Skeletal muscle tissue (tissue), 3 donors: ENCODE measurements at regions not wholly inside any gene's neighbourhood (a gene's known extent, or its start where the extent isn't known, plus 50 kb on each side); places are given as distances from the start of the nearest gene placed in this dataset.
"Not testable (repeated sequence)": the region's sequence is repeated elsewhere in the genome, so short reads cannot be mapped to it uniquely, and the experiment has no call there.

Experiments used
- H3K27ac ChIP-seq: one replicate; pipeline ENCODE4 v1.7.0; 2013; ENCODE audit warnings: mild to moderate bottlenecking, low read depth, low read length, inconsistent platforms
- H3K27me3 ChIP-seq, 3 donors: one replicate each; pipeline ENCODE4 v1.7.0; 2013; ENCODE audit warnings: low read length in 3 of 3; ENCODE audit not compliant: control insufficient read depth in 3 of 3, insufficient read depth in 3 of 3
- H3K36me3 ChIP-seq, 3 donors: one replicate each; pipeline ENCODE4 v1.7.0; 2013; ENCODE audit warnings: low read length in 3 of 3; ENCODE audit not compliant: control insufficient read depth in 3 of 3, insufficient read depth in 3 of 3
- H3K4me1 ChIP-seq, 3 donors: one replicate each; pipeline ENCODE4 v1.7.0; 2013; ENCODE audit warnings: low read length in 3 of 3, mild to moderate bottlenecking in 3 of 3; ENCODE audit not compliant: control insufficient read depth in 3 of 3, insufficient read depth in 3 of 3
- H3K4me3 ChIP-seq, 3 donors: one replicate each; pipeline ENCODE4 v1.7.0; 2013; ENCODE audit warnings: low read length in 3 of 3
- H3K9ac ChIP-seq, 3 donors: one replicate each; pipeline ENCODE4 v1.7.0; 2013; ENCODE audit warnings: low read length in 3 of 3, mild to moderate bottlenecking in 3 of 3, moderate library complexity in 2 of 3, low read depth in 1 of 3
- H3K9me3 ChIP-seq, 3 donors: one replicate each; pipeline ENCODE4 v1.7.0; 2013; ENCODE audit warnings: low read length in 3 of 3; ENCODE audit not compliant: control insufficient read depth in 3 of 3
- donor health status: Osteomylitis.

DNA sequence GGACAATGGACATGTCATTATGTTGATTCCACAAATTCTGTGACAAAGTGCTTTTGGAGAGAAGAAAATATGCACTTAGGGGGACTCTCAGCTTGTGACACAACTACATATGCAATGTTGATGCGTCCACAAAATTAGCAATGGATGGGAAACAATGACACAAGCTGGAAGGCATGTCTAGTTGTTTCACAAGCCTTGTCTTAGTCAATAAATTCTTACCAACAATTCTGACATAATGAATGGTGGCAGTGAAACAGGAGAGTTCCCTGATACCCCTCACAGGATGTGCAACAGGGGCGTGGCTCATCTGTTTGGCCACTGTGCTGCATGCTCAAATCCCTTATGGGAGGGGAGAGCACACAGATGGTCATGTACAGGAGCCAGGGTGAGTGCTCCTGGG lies 347.2 kb upstream of the DLGAP1 start:
- Histone ChIP-seq H3K9ac (no peak overlapping the region), H3K9me3 (no peaks in the 10 kb centered on the region), H3K4me3 (no peak overlapping the region), H3K27ac (no peak overlapping the region), H3K4me1 (no peaks in the 10 kb centered on the region), H3K27me3 (no peaks in the 10 kb centered on the region), H3K36me3 (no peaks in the 10 kb centered on the region)

DNA sequence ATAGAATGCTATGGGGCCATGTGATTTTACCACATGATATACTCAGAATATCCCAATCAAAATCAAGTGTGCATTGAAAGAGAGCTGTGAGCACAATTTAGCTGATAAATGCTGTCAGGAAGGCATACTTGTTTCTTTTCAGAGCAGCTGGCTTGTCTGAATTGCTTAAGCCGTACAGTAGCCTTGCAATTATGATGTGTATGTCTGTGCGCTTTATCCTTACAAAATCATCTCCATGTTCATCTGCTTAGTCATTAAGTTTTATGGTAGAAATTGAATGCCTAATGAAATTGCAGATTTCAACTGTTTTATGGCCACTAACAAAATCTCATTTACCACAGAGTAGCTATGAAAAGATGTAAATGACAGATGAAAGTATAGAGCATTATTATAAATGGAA lies 346.0 kb upstream of the DLGAP1 start:
- Histone ChIP-seq H3K9me3 (no peaks in the 10 kb centered on the region), H3K27me3 (no peaks in the 10 kb centered on the region), H3K36me3 (no peaks in the 10 kb centered on the region), H3K9ac (no peak overlapping the region), H3K4me1 (no peaks in the 10 kb centered on the region), H3K4me3 (no peak overlapping the region), H3K27ac (no peak overlapping the region)

DNA sequence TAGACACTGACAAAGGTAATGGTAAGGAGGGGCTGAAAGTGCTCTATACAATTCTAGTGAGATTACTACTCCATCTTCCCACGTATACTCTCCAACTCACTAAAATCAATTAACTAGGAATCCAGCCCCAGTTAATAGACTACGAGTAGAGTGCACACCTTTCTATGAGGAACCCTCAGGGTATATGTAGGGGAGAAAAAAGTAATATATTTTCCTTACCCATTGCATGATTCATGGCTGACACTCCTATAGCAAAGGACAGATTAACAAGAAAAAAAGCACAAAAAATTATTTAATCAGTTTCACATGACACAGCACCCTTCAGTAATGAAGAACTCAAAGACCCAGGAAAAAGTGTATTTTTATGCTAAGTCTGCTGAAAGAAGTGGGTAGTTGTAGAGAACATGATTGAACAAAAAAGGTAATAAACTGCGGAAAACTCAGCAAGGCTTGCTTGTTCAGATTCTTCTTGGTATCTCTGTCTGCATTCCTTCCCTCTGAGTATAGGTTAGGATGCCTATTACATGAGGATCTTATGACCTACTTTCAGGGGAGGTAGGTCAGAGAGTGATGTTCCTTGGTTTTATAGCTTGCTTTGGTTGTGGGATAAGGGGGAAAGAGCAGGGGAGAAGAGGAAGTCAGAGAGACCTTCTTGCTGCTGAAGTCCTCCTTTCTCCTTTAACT lies 342.0 kb upstream of the DLGAP1 start:
- Histone ChIP-seq H3K9ac (no peak overlapping the region), H3K27me3 (no peaks in the 10 kb centered on the region), H3K36me3 (no peaks in the 10 kb centered on the region), H3K9me3 (no peaks in the 10 kb centered on the region), H3K27ac (no peak overlapping the region), H3K4me3 (no peak overlapping the region), H3K4me1 (no peaks in the 10 kb centered on the region)

DNA sequence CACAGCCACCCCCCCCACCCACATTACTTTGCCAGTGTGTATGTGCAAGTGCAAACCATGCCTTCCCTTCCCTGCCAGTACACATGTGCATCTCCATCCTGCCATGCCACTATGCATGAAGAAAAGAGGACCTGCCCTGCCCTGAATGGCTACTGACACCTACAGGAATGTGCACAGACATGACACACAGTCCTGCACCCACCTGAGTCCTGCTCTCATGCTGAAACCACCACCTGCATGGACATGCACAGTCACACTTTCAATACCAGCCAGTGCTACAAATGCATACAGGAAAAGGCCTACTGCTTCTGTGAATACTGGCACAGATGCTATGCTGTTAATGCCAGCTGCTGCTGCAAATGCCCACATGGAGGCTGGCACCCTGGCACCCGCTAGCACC lies 334.4 kb upstream of the DLGAP1 start:
- H3K4me1 ChIP-seq: no peaks in the 10 kb centered on the region
- H3K27ac ChIP-seq: no peak overlapping the region
- no peaks in the 10 kb centered on the region for H3K36me3 ChIP-seq
- H3K9ac ChIP-seq: no peak overlapping the region
- H3K9me3 ChIP-seq: peaks cover 0 to 6% (median 2%) of the 10 kb centered on the region in 3 donors
- H3K4me3 ChIP-seq: no peak overlapping the region
- no peaks in the 10 kb centered on the region for H3K27me3 ChIP-seq

DNA sequence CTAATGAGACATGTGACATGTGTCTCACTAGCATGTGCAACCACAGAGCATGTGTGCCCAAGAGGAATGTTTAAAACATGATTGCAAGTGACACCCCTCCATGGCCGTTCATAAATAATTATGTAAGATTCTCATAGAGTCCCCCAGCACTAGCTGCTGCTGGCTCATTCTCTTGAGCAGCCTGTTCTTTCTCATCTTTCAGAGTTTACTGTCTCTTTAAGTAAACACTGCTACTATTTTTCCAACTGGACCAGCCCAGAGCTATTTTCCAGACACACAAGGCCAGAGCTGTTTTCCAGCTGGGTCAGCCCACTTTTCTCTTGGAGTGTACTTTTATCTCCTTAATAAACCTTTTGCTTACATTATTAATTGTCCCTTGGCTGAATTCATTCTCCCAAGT lies 326.8 kb upstream of the DLGAP1 start:
- Histone ChIP-seq H3K4me3 (no peak overlapping the region), H3K27me3 (no peaks in the 10 kb centered on the region), H3K4me1 (no peaks in the 10 kb centered on the region), H3K9me3 (no peaks in the 10 kb centered on the region), H3K27ac (no peak overlapping the region), H3K36me3 (no peaks in the 10 kb centered on the region), H3K9ac (no peak overlapping the region)

DNA sequence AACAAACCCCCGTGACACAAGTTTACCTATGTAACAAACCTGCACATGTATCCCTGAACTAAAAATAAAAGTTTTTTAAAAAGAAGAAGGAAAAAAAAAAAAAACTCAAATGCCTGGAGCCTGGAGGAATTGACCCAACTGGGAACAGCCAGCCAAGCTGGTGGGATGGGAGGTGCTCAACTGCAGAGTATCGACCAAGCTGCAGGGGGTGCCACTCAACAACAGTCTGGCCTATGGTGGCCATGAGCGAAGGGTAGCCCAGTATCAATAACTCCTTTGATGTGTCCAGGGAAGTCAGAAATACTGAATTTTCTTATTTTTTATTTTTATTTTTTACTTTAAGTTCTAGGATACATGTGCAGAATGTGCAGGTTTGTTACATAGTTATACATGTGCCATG lies 310.3 kb upstream of the DLGAP1 start:
- H3K9ac ChIP-seq: no peak overlapping the region
- H3K9me3 ChIP-seq: no peaks in the 10 kb centered on the region
- no peaks in the 10 kb centered on the region for H3K4me1 ChIP-seq
- no peaks in the 10 kb centered on the region for H3K36me3 ChIP-seq
- H3K27ac ChIP-seq: no peak overlapping the region
- no peak overlapping the region for H3K4me3 ChIP-seq
- no peaks in the 10 kb centered on the region for H3K27me3 ChIP-seq

DNA sequence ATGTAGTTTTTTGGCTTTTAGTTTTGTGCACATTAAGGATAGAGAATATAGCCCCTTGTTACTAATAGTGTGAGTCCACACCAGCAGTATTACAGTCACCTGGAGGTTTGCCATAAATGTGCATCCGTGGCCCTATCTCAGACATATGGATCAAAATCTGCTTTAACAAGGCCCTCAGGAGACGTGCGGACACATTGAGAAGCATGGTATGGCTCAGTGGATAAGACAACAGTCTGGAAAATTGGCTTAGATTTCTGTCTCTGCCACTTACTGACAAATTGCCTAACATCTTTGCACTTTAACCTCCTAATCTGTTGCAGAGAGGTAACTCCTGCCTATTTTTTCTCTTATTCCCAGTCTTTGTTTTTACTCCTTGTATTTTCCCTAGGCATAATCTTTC lies 307.2 kb upstream of the DLGAP1 start:
- Histone ChIP-seq H3K4me3 (no peak overlapping the region), H3K36me3 (no peaks in the 10 kb centered on the region), H3K4me1 (no peaks in the 10 kb centered on the region), H3K9me3 (no peaks in the 10 kb centered on the region), H3K27me3 (no peaks in the 10 kb centered on the region), H3K9ac (no peak overlapping the region), H3K27ac (no peak overlapping the region)

DNA sequence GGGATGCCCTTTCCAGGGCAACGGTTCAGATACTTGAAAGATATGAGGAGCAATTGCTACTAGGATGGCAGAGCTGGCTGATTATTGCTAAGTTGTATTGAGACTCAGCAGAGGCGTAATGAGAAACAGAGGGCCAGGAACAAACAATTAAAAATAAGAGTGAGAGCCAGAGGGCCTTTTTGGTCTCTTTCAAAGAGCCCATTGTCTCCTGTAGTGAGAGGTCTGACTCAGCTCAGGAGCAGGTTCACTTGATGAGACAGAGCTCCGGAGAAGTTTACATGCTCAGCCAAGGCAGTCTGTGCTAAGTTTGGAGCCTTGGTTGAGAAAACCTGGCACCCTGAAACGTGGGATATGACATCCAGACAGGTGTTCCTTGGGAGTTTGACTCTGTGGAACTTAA lies 303.9 kb upstream of the DLGAP1 start:
- Histone ChIP-seq H3K36me3 (no peaks in the 10 kb centered on the region), H3K4me3 (no peak overlapping the region), H3K4me1 (no peaks in the 10 kb centered on the region), H3K9ac (no peak overlapping the region), H3K27me3 (no peaks in the 10 kb centered on the region), H3K27ac (no peak overlapping the region), H3K9me3 (no peaks in the 10 kb centered on the region)

DNA sequence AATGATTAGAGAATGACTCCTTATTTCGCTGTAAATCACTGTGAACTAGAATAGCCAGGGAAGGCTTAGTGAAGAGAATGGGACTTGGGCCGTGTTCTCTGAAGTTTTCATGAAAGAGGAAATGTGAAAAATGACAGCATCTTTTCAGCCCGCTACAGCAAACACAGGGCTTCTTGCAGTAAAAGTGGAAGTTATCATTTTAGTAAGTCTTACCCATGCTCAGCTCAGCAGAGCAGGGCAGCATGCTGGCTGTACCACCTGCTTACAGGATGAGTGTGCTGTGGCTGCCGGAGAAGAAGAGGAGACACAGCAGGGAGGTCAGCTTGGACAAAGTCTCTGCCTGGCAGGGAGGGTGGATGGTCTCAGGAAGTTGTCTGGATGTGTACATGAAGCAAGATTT lies 300.7 kb upstream of the DLGAP1 start:
- Histone ChIP-seq H3K9me3 (no peaks in the 10 kb centered on the region), H3K27me3 (no peaks in the 10 kb centered on the region), H3K27ac (no peak overlapping the region), H3K36me3 (no peaks in the 10 kb centered on the region), H3K4me1 (no peaks in the 10 kb centered on the region), H3K9ac (no peak overlapping the region), H3K4me3 (no peak overlapping the region)

DNA sequence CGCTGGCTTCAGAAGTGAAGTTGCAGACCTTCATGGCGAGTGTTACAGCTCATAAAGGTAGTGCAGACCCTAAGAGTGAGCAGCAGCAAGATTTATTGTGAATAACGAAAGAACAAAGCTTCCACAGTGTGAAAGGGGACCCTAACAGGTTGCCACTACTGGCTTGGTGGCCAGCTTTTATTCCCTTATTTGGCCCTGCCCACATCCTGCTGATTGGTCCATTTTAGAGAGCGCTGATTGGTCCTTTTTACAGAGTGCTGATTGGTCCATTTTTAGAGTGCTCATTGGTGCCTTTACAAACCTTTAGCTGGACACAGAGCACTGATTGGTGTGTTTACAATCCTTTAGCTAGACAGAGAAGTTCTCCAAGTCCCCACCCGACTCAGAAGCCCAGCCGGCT lies 298.0 kb upstream of the DLGAP1 start:
- H3K4me3 ChIP-seq, H3K27me3 ChIP-seq, H3K9ac ChIP-seq, H3K4me1 ChIP-seq, H3K9me3 ChIP-seq, H3K36me3 ChIP-seq, H3K27ac ChIP-seq: not testable (repeated sequence)

DNA sequence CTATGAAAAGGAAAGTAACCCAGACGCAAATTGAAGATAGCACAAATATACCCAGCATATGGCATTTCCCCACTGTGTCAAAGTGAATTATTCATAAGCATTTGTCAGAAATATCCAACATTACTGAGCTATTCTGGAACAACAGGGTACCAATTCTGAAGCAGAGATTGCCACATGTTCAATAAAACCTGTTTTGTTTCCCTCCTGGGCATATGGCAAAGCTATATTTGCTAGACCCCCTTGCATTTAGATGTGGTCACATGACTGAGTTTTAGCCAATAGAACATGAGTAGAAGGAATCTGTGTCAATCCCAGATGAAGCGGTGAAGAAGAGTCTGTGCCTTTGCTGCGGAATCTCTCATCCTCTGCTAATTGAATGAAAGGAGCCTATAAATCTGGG lies 296.4 kb upstream of the DLGAP1 start:
- H3K9ac ChIP-seq: no peak overlapping the region
- no peaks in the 10 kb centered on the region for H3K27me3 ChIP-seq
- H3K4me1 ChIP-seq: no peaks in the 10 kb centered on the region
- H3K36me3 ChIP-seq: no peaks in the 10 kb centered on the region
- H3K4me3 ChIP-seq: no peak overlapping the region
- no peaks in the 10 kb centered on the region for H3K9me3 ChIP-seq
- no peak overlapping the region for H3K27ac ChIP-seq
